GM12874 (cell line): ENCODE measurements at regions not wholly inside any gene's neighbourhood (a gene's known extent, or its start where the extent isn't known, plus 50 kb on each side); places are given as distances from the start of the nearest gene placed in this dataset.

ENCODE experiments used
- CTCF ChIP-seq: IDR thresholded peaks from 2 replicates; pipeline ENCODE4 v1.5.1; 2011; ENCODE audit warnings: low read depth, mild to moderate bottlenecking, control low read depth, low read length, moderate library complexity; ENCODE audit not compliant: insufficient read depth

GRCh38 chr3:74343391-74343790 lies 271.1 kb downstream of the CNTN3 start:
- no peak for TF ChIP-seq CTCF

- no peak for TF ChIP-seq CTCF
Observed at GRCh38 chr3:74338998-74339397, 275.5 kb downstream of the CNTN3 start.

GRCh38 chr3:74332165-74332564 lies 282.3 kb downstream of the CNTN3 start:
- no peak for TF ChIP-seq CTCF

- no peak for TF ChIP-seq CTCF
Observed at GRCh38 chr3:74331711-74332110, 282.7 kb downstream of the CNTN3 start.

- no peak for TF ChIP-seq CTCF
Observed at GRCh38 chr3:74329096-74329495, 285.4 kb downstream of the CNTN3 start.

GRCh38 chr3:74328435-74328834 lies 286.0 kb downstream of the CNTN3 start:
- no peak for TF ChIP-seq CTCF

GRCh38 chr3:74315291-74315690 lies 299.2 kb downstream of the CNTN3 start:
- no peak for TF ChIP-seq CTCF

- no peak for TF ChIP-seq CTCF
Observed at GRCh38 chr3:74314696-74315095, 299.8 kb downstream of the CNTN3 start.
